Right ventricle myocardium inferior (tissue), 1 donor: ENCODE measurements at regions not wholly inside any gene's neighbourhood (a gene's known extent, or its start where the extent isn't known, plus 50 kb on each side); places are given as distances from the start of the nearest gene placed in this dataset.
"Not testable (repeated sequence)": the region's sequence is repeated elsewhere in the genome, so short reads cannot be mapped to it uniquely, and the experiment has no call there.

ENCODE experiments used
- ATAC-seq: fragments of 200-7000 bp; cut with Tn5 transposase; one replicate; pipeline ENCODE4 v1.9.1; 2020; ENCODE audit warnings: mild to moderate bottlenecking, moderate library complexity
- DNase-seq: peaks from one replicate; pipeline ENCODE4 v3.0.0; 2021; ENCODE audit errors: missing footprints
- intact Hi-C: fragments of 100-400 bp; cut with DNase I; formaldehyde crosslinking; loops from one replicate; pipeline ENCODE4 v1.11.0; 2022
- donor health status: DM: no; HTN: yes; CAD: no; lungs with severe emphysema.

- ATAC-seq, intact Hi-C loops: not testable (repeated sequence)
Measured at GRCh38 chr16:16601239-16601638, 222.3 kb downstream of the NPIPA7 start.

GRCh38 chr16:16607401-16608082 lies 228.6 kb downstream of the NPIPA7 start:
- DNase-seq, intact Hi-C loops, ATAC-seq: not testable (repeated sequence)

More at GRCh38 chr16:16601239-16601638, 222.3 kb downstream of the NPIPA7 start:
- DNase-seq, result not testable (repeated sequence)

DNA sequence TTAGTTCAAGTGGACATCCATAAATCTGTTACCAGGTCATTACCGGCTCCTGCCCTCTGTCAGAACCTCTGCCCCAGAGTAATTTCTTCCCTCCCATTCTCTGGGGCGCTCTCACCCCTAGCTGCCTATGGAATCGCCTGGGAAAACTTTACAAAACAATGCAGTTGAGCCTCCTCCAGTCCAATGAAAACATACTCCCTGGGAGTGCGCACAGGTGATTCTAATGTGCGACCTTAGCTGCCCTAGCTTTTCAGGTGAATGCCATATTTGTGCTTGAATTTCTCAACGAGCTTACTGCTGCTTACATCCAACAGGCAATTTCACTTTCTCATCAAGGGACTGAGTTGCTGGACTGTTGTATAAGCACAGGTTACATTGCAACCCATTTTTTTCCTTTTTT lies 230.7 kb downstream of the NPIPA7 start:
- DNase-seq, ATAC-seq: not testable (repeated sequence)

GRCh38 chr16:16610389-16610967 lies 231.5 kb downstream of the NPIPA7 start:
- intact Hi-C loops, DNase-seq, ATAC-seq: not testable (repeated sequence)

More for the DNA sequence above, 230.7 kb downstream of the NPIPA7 start:
- intact Hi-C loops, result not testable (repeated sequence)

GRCh38 chr16:16613212-16613611 lies 234.3 kb downstream of the NPIPA7 start:
- DNase-seq, intact Hi-C loops, ATAC-seq: not testable (repeated sequence)

GRCh38 chr16:16614484-16614883 lies 235.5 kb downstream of the NPIPA7 start:
- intact Hi-C loops, DNase-seq, ATAC-seq: not testable (repeated sequence)

GRCh38 chr16:16618963-16619465 lies 240.1 kb downstream of the NPIPA7 start:
- DNase-seq, intact Hi-C loops, ATAC-seq: not testable (repeated sequence)

DNA sequence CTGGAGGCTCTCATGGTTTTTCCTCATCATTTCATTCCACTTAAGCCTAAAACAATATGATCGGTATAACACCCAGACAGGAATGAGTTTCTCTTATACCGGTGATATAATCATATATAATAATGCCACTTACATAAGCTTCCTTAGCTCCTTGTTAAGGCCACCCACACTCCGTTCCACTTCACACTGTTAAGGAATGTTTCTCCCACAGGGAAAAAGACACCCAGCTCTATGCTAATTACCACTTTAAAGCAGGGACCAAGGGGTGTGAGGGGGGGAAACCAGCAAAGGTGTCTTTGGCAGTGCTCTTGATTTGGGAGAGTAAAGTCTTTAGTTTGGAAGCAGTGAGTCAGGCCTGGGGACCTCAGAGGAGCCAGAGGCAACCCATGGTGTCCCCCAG lies 245.4 kb downstream of the NPIPA7 start:
- DNase-seq, intact Hi-C loops, ATAC-seq: not testable (repeated sequence)

- ATAC-seq, DNase-seq, intact Hi-C loops: not testable (repeated sequence)
Measured at GRCh38 chr16:16625140-16625539, 246.2 kb downstream of the NPIPA7 start.

- ATAC-seq, DNase-seq, intact Hi-C loops: not testable (repeated sequence)
Measured at GRCh38 chr16:16627865-16628264, 248.9 kb downstream of the NPIPA7 start.

GRCh38 chr16:16638231-16638630 lies 259.3 kb downstream of the NPIPA7 start:
- intact Hi-C loops, DNase-seq, ATAC-seq: not testable (repeated sequence)

- ATAC-seq, DNase-seq, intact Hi-C loops: not testable (repeated sequence)
Measured at GRCh38 chr16:16638714-16639113, 259.8 kb downstream of the NPIPA7 start.

DNA sequence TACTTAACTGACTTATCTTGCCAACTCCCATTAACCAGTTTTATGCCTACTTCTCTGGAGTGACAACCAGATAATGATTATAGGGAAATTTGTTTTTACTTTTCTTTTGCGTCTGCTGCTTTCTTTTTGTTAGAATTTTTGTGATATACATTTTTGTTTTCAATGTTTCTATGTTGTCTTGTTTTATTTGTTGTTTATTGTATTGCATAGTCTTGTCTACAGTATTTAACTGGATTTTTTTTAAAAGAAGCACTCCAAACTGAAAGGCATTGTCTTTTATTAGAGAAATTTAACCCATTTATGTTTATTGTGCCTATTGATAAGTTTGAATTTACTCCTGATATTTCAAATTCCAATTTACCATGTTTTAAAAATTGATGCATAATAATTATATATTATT lies 264.9 kb downstream of the NPIPA7 start:
- ATAC-seq, DNase-seq, intact Hi-C loops: not testable (repeated sequence)

DNA sequence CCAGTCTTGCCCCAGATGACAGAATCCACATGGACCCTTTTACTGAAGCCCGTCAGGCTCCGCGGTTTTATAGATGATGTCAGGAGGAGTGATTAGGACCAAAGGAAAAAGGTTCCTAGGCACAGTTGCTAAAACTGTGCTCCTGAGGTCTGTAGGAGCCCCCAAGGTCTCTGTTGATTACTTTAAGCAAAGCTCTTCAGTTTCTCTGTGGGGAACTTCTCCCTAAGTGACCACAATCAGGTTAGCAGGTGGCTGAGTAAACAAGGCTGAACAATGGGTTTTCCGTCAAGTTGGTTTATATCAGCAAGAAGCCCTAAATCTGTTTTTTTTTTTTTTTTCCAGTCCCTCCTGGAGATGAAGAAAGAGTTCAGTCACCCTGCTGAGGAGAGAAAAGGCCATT lies 269.1 kb downstream of the NPIPA7 start:
- ATAC-seq, DNase-seq, intact Hi-C loops: not testable (repeated sequence)

- not testable (repeated sequence) for DNase-seq
Measured at GRCh38 chr16:16672180-16672812, 293.4 kb downstream of the NPIPA7 start.

DNA sequence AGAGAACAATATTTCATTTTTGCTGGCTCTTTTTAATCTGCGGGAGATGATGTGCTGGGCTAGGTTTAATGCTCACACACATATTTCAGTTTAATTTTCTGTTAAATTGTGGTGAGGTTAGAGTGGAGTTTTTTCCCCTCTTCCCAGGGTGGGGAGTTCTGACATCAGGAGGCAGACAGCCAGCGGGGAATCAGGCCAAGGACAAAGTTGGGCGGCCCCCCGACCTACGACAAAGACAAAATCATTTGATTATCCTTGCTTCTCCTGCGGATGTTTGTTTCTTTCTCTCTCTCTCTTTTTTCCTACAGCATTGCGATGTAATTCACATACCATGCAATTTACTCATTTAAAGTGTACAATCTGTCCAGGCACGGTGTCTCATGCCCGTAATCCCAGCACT lies 295.9 kb downstream of the NPIPA7 start:
- DNase-seq, intact Hi-C loops, ATAC-seq: not testable (repeated sequence)

More at GRCh38 chr16:16672180-16672812, 293.4 kb downstream of the NPIPA7 start:
- ATAC-seq, intact Hi-C loops: not testable (repeated sequence)

DNA sequence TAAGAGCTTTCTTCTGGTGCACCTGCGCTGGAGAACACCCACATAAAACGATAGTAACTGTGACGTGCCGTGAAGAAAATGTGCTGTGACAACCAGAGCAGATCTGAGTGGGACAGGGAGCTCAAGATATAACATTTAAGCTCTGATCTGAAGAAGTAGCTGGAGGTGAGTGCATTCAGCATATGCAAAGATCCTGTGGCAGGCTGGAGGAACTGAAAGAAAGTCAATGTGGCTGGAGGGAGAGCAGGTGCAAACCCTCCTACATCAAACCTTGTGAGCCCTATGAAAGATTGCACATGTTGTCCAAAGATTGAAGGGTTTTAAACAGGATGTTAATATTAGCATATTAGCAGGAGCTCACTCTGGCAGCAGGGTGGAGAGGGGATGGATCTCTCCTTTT lies 342.9 kb downstream of the NPIPA7 start:
- ATAC-seq, intact Hi-C loops, DNase-seq: not testable (repeated sequence)

GRCh38 chr16:16722666-16723065 lies 343.7 kb downstream of the NPIPA7 start:
- intact Hi-C loops, ATAC-seq, DNase-seq: not testable (repeated sequence)
